GM12878 (cell line): ENCODE measurements at regions not wholly inside any gene's neighbourhood (a gene's known extent, or its start where the extent isn't known, plus 50 kb on each side); places are given as distances from the start of the nearest gene placed in this dataset.

Experiments used
- ATF3 ChIP-seq: IDR thresholded peaks from 2 replicates; pipeline ENCODE4 v1.6.1; 2011; ENCODE audit warnings: low read depth, mild to moderate bottlenecking, low read length, moderate library complexity, borderline replicate concordance; ENCODE audit errors: extremely low read depth
- BHLHE40 ChIP-seq, 2 experiments: fragments of 450-650 bp in 1 of 2; IDR thresholded peaks; 2 replicates each; pipeline ENCODE4 v1.6.1; 2011 to 2017; ENCODE audit warnings: low read depth in 2 of 2, borderline replicate concordance in 1 of 2, improper control_type of control experiment in 1 of 2, low read length in 1 of 2, mild to moderate bottlenecking in 1 of 2
- BRCA1 ChIP-seq: IDR thresholded peaks from 2 replicates; pipeline ENCODE4 v1.6.1; 2011; ENCODE audit warnings: low read depth, low read length, improper control_type of control experiment
- CBFB ChIP-seq: IDR thresholded peaks from 2 replicates; pipeline ENCODE4 v1.6.1; 2016; ENCODE audit warnings: antibody characterized with exemption, low read depth
- CTCF ChIP-seq, 3 experiments: IDR thresholded peaks in 2 of 3; conservative IDR thresholded peaks in 1 of 3; 2 replicates each; pipeline ENCODE4 v1.5.1; 2011; ENCODE audit warnings: low read depth in 3 of 3, low read length in 3 of 3, mild to moderate bottlenecking in 3 of 3, control low read depth in 2 of 3, moderate library complexity in 2 of 3, inconsistent platforms in 1 of 3, mixed read lengths in 1 of 3; ENCODE audit not compliant: control insufficient read depth in 2 of 3, insufficient read depth in 1 of 3; ENCODE audit errors: extremely low read depth in 1 of 3
- MEF2B ChIP-seq: fragments of 450-650 bp; IDR thresholded peaks from 2 replicates; pipeline ENCODE4 v1.6.1; 2018; ENCODE audit warnings: mild to moderate bottlenecking, moderate library complexity; ENCODE audit not compliant: partially characterized antibody, poor library complexity, severe bottlenecking
- MYC ChIP-seq: IDR thresholded peaks from 2 replicates; pipeline ENCODE4 v1.6.1; 2011; ENCODE audit warnings: mild to moderate bottlenecking, low read length, moderate library complexity, inconsistent platforms; ENCODE audit not compliant: insufficient read depth, insufficient replicate concordance, insufficient read length, severe bottlenecking
- NR2C2 ChIP-seq: IDR thresholded peaks from 2 replicates; pipeline ENCODE4 v1.6.1; 2011; ENCODE audit warnings: borderline replicate concordance, low read depth; ENCODE audit not compliant: control insufficient read depth, insufficient read length
- POLR2A ChIP-seq: IDR thresholded peaks from 2 replicates; pipeline ENCODE4 v1.6.1; 2011; ENCODE audit warnings: low read depth, mild to moderate bottlenecking, low read length
- POLR2AphosphoS5 ChIP-seq: IDR thresholded peaks from 2 replicates; pipeline ENCODE4 v1.6.1; 2011; ENCODE audit warnings: mild to moderate bottlenecking, low read length, inconsistent platforms
- RFX5 ChIP-seq: IDR thresholded peaks from 2 replicates; pipeline ENCODE4 v1.6.1; 2011; ENCODE audit warnings: low read depth, low read length, improper control_type of control experiment
- TCF7 ChIP-seq: IDR thresholded peaks from 2 replicates; pipeline ENCODE4 v1.6.1; 2014; ENCODE audit warnings: antibody characterized with exemption, borderline replicate concordance
- ZBED1 ChIP-seq: IDR thresholded peaks from 2 replicates; pipeline ENCODE4 v1.6.1; 2016; ENCODE audit warnings: borderline replicate concordance

GRCh38 chr1:143604887-143605286 is 366.9 kb downstream of the FAM72C start:
- TF ChIP-seq NR2C2 = no peak
- no peak for TF ChIP-seq RFX5
- TF ChIP-seq ATF3 = no peak
- TF ChIP-seq BRCA1 = no peak
- no peak for TF ChIP-seq POLR2A
- TF ChIP-seq MEF2B = no peak
- no peak for TF ChIP-seq CTCF (IDR thresholded peaks at IDR 0.05 in 2 of 3, conservative IDR thresholded peaks at IDR 0.05 in 1 of 3; ENCODE audit: control insufficient read depth in 2 of 3, extremely low read depth in 1 of 3, insufficient read depth in 1 of 3, low read depth in 3 of 3, low read length in 3 of 3)
- TF ChIP-seq MYC = no peak
- TF ChIP-seq CBFB = no peak
- no peak for TF ChIP-seq BHLHE40 (IDR thresholded peaks at IDR 0.05; ENCODE audit: borderline replicate concordance in 1 of 2, low read depth in 2 of 2, low read length in 1 of 2)
- no peak for TF ChIP-seq ZBED1
- no peak for TF ChIP-seq TCF7
- no peak for TF ChIP-seq POLR2AphosphoS5
